Activated naive CD8-positive, alpha-beta T cell treated with anti-CD3 and anti-CD28 coated beads for 36 hours (primary cell): ENCODE measurements at regions not wholly inside any gene's neighbourhood (a gene's known extent, or its start where the extent isn't known, plus 50 kb on each side); places are given as distances from the start of the nearest gene placed in this dataset.
"Not testable (repeated sequence)": the region's sequence is repeated elsewhere in the genome, so short reads cannot be mapped to it uniquely, and the experiment has no call there.

Source experiments
- DNase-seq: peaks from one replicate; pipeline ENCODE4 v3.0.0; 2021
- H3K27ac Mint-ChIP-seq: one replicate; pipeline ENCODE4 v1.8.0; 2022; ENCODE audit warnings: mild to moderate bottlenecking, moderate library complexity, mixed read lengths
- H3K27me3 Mint-ChIP-seq: one replicate; pipeline ENCODE4 v1.8.0; 2022; ENCODE audit warnings: mild to moderate bottlenecking, mixed read lengths
- H3K36me3 Mint-ChIP-seq: one replicate; pipeline ENCODE4 v1.8.0; 2021; ENCODE audit warnings: mild to moderate bottlenecking, mixed read lengths
- H3K4me1 Mint-ChIP-seq: one replicate; pipeline ENCODE4 v1.8.0; 2021; ENCODE audit warnings: mixed read lengths
- H3K4me3 Mint-ChIP-seq: one replicate; pipeline ENCODE4 v1.8.0; 2022; ENCODE audit warnings: mild to moderate bottlenecking, moderate library complexity, mixed read lengths
- H3K9me3 Mint-ChIP-seq: one replicate; pipeline ENCODE4 v1.8.0; 2022; ENCODE audit warnings: mixed read lengths

DNA sequence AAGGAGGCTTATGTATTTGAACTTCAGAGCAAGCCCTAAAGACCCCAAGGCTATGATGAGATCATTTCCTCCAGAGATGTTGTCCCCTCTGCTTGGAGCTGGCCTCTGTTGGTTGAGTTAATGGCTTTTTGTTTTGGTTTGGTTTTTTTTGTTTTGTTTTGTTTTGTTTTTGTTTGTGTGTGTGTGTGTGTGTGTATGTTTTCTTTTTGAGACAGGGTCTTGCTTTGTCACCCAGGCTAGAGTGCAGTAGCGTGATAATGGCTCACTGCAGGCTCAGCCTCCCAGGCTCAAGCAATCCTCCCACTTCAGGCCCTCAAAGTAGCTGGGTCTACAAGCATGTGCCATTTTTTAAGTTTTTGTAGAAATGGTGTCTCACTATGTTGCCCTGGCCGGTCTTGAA, 1076.2 kb downstream of the UQCRFS1 start:
- Mint-ChIP-seq H3K27ac (no peak overlapping the region), H3K4me3 (no peak overlapping the region), H3K36me3 (no peaks in the 10 kb centered on the region), H3K4me1 (no peaks in the 10 kb centered on the region), H3K27me3 (no peaks in the 10 kb centered on the region), H3K9me3 (peaks cover 11% of the 10 kb centered on the region)
- no peak for DNase-seq

DNA sequence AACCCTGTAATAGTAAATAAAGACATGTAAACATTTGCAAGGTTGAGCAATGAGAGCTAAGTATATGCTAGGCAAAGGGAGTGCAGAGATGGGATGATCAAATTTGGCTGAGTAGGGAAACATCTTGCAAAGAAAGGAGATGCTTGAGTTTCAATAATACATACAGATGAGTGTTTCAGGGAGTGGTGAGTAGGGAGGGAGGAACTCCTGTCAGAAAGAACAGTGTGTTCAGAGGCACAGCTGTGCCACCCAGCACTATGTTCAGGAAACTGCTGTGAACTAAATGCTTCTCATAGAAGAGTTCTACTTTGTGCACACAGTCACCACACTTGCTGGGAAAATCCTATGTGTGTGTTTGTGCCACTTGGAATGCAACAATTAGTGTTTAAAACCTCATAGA, 1077.1 kb downstream of the UQCRFS1 start:
- no peak overlapping the region for H3K27ac Mint-ChIP-seq
- no peak for DNase-seq
- no peaks in the 10 kb centered on the region for H3K27me3 Mint-ChIP-seq
- no peaks in the 10 kb centered on the region for H3K36me3 Mint-ChIP-seq
- H3K4me1 Mint-ChIP-seq: no peaks in the 10 kb centered on the region
- no peak overlapping the region for H3K4me3 Mint-ChIP-seq
- peaks cover 8% of the 10 kb centered on the region for H3K9me3 Mint-ChIP-seq

DNA sequence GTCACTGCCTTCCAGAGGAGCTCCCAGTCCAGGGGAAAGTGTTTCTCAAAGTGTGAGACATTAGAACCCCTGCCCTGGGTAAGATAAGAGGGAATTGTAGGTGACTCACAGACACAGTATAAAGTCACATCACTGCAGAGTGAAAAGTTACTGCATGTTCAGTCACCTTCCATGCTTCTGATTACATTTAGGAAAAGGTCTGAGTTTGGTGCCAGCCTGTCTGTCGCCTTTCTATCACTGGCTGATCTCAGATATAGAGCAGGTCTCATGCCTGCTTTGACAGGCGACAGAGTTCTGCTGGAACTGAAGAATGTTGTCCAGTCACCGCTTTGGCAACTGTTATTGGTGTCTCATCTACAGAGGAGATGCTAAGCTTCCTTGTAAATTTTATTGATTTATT, 1078.6 kb downstream of the UQCRFS1 start:
- Mint-ChIP-seq H3K4me1 (no peaks in the 10 kb centered on the region), H3K4me3 (no peak overlapping the region), H3K9me3 (peaks cover 3% of the 10 kb centered on the region), H3K27ac (no peak overlapping the region), H3K36me3 (no peaks in the 10 kb centered on the region), H3K27me3 (no peaks in the 10 kb centered on the region)
- no peak for DNase-seq

DNA sequence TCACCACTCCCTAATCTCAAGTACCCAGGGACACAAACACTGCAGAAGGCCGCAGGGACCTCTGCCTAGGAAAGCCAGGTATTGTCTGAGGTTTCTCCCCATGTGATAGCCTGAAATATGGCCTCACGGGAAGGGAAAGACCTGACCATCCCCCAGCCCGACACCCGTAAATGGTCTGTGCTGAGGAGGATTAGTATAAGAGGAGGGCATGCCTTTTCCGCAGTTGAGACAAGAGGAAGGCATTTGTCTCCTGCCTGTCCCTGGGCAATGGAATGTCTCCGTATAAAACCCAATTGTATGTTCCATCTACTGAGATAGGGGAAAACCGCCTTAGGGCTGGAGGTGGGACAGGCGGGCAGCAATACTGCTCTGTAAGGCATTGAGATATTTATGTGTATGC, 1082.1 kb downstream of the UQCRFS1 start:
- not testable (repeated sequence) for H3K36me3 Mint-ChIP-seq

DNA sequence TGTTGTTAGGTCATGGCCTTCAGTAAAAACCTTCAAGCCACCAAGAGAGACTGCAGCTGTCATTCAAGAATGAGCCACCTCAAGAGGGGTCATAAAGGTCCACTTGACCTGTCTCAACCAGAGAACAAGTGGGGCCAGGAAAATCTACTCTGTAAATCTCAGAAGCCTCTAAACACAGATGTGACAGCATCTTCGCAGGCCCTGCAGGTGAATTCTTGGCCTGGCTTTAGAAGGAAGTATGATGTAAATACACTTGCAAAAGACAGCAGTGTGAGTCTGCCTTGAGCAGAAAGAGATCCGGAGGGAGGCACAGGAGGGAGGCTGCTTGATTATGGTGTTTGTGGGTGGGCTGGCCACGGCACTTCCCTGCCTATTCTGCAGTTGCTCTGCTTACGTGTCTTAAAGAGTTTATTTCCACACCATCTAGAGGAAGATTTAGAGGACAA, 1082.9 kb downstream of the UQCRFS1 start:
- no peak overlapping the region for H3K4me3 Mint-ChIP-seq
- no peaks in the 10 kb centered on the region for H3K27me3 Mint-ChIP-seq
- H3K4me1 Mint-ChIP-seq: no peaks in the 10 kb centered on the region
- H3K27ac Mint-ChIP-seq: no peak overlapping the region
- H3K36me3 Mint-ChIP-seq: no peaks in the 10 kb centered on the region
- no peaks in the 10 kb centered on the region for H3K9me3 Mint-ChIP-seq
- DNase-seq: no peak

More for the DNA sequence above, 1082.1 kb downstream of the UQCRFS1 start:
- not testable (repeated sequence) for DNase-seq, H3K9me3 Mint-ChIP-seq, H3K27me3 Mint-ChIP-seq, H3K27ac Mint-ChIP-seq, H3K4me1 Mint-ChIP-seq, H3K4me3 Mint-ChIP-seq

DNA sequence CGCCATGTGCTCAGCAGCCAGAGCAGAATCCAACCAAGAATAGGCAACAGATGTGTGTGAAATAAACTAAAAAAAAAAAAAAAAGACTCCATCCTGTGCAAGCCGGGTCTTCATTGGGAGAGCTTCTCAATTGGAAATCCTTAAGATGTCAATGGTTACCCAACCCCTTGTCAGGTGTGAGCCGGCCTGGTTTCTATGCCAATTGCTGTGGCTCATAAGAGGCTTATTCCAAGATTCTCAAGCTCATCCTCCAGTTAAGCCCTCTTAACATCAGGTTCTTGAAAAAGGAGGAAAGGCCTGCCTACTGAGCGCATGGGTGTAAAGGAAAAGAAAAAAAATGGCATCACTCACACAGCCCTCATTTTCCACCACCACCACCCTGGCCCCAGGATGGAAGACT, 1084.6 kb downstream of the UQCRFS1 start:
- Mint-ChIP-seq H3K4me1 (no peaks in the 10 kb centered on the region), H3K9me3 (no peaks in the 10 kb centered on the region), H3K27ac (no peak overlapping the region)

DNA sequence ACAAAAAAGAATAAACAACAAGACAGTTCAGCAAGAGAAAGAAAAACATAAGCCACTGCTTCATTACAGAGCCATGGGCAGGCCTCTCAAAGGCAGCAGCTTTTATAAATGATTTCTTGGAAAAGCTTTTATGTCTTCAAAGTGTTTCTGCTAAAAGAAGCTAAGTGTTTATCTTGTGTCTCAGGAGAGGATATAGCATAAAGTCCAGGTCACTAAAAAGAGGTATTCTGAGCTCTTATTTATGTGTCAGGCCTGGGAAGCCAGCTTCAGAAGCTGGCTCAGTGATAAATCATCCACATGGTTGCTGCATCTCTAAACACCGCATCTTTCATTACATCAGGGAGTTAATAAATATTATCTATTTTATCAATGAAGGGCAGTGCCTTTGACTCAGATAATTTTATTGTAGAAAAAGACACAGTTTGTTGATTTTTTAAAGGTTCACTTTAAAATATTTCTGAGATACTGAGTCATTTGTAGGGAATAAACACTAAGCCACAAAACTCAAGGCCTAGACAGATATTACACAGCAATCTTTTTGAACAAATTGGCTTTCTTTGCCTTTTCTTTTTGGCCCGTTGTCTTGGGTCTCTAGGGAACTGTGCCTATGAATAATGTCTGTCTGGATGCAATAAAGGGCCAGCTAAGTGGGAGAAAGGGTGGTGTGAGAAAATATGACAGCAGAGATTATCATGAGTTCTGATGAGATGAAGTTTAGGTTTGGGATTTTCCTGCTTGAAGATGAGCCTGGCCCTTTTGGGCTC, 1086.6 kb downstream of the UQCRFS1 start:
- Mint-ChIP-seq H3K36me3 (no peaks in the 10 kb centered on the region), H3K27ac (no peak overlapping the region), H3K4me3 (no peak overlapping the region), H3K9me3 (no peaks in the 10 kb centered on the region), H3K27me3 (no peaks in the 10 kb centered on the region), H3K4me1 (no peaks in the 10 kb centered on the region)
- DNase-seq: no peak

More for the DNA sequence above, 1084.6 kb downstream of the UQCRFS1 start:
- Mint-ChIP-seq H3K36me3 (no peaks in the 10 kb centered on the region), H3K27me3 (no peaks in the 10 kb centered on the region), H3K4me3 (no peak overlapping the region)
- no peak for DNase-seq

DNA sequence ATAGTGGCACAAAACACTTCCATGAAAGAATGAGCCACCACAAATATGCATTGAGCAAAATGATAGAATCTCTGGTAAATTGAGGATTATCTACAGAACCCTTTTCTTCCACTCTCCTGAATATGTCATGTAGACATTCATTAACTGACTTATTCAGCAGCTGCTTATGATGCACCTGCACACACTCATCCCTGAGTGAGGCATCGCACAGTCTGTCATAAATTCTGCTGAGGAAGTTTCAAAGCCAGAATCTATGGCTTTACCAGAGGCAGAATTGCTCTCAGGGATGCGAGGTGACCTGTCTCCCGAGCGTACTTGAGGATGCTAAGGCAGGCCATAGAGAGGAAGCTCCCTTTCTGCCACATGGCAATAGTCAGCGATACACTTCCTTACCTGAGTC, 1090.2 kb downstream of the UQCRFS1 start:
- Mint-ChIP-seq H3K4me1 (no peaks in the 10 kb centered on the region), H3K9me3 (no peaks in the 10 kb centered on the region), H3K27ac (no peak overlapping the region), H3K4me3 (no peak overlapping the region), H3K27me3 (no peaks in the 10 kb centered on the region), H3K36me3 (no peaks in the 10 kb centered on the region)
- DNase-seq: no peak

DNA sequence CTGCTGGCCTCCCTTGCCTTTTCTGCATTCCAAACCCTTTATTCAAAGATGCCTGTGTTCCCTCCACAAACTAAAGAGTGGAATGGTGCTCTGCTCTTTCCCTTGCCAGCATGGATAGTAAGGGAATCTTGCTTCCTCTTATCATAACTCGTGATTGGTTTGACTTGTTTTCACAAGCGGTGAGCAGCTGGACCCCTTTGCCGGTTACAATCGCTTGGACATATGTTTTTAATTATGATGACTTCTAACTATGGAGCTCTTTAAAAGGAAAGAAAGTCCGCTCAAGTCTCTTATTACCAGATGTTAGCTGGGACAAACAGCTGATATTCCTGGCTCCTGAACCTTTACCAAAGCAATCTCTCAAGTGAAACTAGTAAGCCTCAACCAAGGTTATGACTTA, 1094.7 kb downstream of the UQCRFS1 start:
- DNase-seq: no peak

DNA sequence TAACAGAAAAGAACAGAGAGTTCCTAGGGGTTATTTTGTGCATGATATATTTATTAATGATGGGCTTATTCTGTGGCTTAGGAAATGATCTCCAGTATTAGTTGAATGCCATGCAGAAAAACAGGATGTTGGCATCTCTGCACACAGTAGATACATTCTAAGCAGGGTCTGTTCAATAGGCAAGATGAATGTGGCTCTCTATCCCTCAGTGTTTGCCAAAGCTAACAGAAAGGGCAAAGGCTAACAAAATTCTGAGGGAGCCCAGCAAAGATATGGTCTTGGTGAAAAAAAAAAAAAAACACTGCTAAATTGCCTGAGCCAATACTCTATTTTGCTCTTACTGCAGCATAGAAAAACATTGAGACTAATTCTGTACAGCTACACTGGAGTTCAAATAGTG, 1095.8 kb downstream of the UQCRFS1 start:
- Mint-ChIP-seq H3K4me3 (no peak overlapping the region), H3K36me3 (no peaks in the 10 kb centered on the region), H3K27ac (no peak overlapping the region), H3K27me3 (no peaks in the 10 kb centered on the region), H3K4me1 (no peaks in the 10 kb centered on the region), H3K9me3 (peaks cover 14% of the 10 kb centered on the region)
- DNase-seq: no peak

More for the DNA sequence above, 1094.7 kb downstream of the UQCRFS1 start:
- Mint-ChIP-seq H3K36me3 (no peaks in the 10 kb centered on the region), H3K9me3 (peaks cover 14% of the 10 kb centered on the region), H3K27ac (no peak overlapping the region), H3K27me3 (no peaks in the 10 kb centered on the region), H3K4me3 (no peak overlapping the region), H3K4me1 (no peaks in the 10 kb centered on the region)

DNA sequence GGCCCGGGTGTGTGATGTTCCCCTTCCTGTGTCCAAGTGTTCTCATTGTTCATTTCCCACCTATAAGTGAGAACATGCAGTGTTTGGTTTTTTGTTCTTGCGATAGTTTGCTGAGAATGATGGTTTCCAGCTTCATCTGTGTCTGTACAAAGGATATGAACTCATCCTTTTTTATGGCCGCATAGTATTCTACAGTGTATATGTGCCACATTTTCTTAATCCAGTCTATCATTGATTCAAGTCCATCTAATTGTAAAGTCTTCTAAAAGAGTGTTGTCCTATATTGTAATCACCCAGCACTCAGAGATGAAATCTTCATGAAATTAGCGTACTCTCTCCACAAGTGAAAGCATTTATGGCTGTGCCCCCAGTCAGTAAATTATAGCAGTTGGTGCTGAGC, 1096.6 kb downstream of the UQCRFS1 start:
- H3K27me3 Mint-ChIP-seq, H3K4me1 Mint-ChIP-seq, H3K4me3 Mint-ChIP-seq, H3K27ac Mint-ChIP-seq, H3K36me3 Mint-ChIP-seq, DNase-seq: not testable (repeated sequence)
- H3K9me3 Mint-ChIP-seq: peaks cover 14% of the 10 kb centered on the region

DNA sequence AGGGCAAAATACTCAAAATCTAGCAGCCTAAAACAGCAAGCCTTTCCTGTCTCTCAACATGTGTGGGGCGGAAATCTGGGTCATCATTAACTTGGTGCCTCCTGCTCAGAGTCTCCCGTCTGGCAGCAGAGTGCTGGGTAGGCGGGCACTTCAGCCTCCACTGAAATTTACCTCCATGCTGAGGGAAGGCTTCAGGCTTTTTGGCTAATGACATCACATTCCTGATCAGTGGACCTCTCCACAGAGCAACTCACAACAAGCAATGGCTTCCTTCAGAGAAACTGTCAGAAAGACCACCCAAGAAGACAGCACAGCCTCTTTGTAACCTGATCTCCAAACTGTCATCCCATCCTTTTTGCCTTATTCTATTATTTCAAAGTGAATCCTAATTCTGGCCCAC, 1109.0 kb downstream of the UQCRFS1 start:
- Mint-ChIP-seq H3K36me3 (no peaks in the 10 kb centered on the region), H3K4me3 (no peak overlapping the region), H3K27ac (no peak overlapping the region)

DNA sequence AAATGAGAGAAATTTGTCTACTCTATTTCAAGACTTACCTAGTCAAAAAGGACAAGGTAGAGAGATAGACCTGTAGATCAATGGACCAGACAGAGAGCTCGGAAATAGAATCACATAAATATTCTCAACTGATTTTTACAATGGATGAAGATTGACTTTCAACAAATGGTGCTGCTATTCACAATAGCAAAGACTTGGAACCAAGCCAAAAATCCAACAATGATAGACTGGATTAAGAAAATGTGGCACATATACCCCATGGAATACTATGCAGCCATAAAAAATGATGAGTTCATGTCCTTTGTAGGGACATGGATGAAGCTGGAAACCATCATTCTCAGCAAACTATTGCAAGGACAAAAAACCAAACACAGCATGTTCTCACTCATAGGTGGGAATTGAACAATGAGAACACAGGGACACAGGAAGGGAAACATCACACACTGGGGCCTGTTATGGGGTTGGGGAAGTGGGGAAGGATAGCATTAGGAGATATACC, 1128.2 kb downstream of the UQCRFS1 start:
- not testable (repeated sequence) for H3K36me3 Mint-ChIP-seq, H3K4me3 Mint-ChIP-seq, H3K27ac Mint-ChIP-seq, H3K4me1 Mint-ChIP-seq, DNase-seq, H3K27me3 Mint-ChIP-seq
- H3K9me3 Mint-ChIP-seq: peaks cover 12% of the 10 kb centered on the region

More for the DNA sequence above, 1109.0 kb downstream of the UQCRFS1 start:
- Mint-ChIP-seq H3K4me1 (no peaks in the 10 kb centered on the region), H3K9me3 (peaks cover 9% of the 10 kb centered on the region), H3K27me3 (no peaks in the 10 kb centered on the region)
- DNase-seq: no peak

DNA sequence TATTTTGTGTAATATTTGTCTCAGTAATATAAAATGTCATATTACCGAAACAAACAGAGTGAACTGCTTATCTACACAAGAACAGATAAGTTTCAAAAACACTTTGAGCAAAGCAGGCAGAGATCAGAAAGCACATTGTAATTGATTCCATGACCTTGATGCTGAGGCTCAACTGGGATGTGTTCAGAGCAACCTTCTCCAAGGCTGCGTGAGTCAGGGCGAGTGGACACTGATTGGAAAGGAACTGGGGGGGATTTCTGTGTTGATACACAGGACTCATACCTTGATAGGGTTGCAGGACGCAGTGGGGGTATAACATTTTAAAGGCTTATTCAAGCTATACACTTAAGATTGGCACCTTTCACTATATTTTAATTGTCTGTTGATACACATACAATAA, 1136.3 kb downstream of the UQCRFS1 start:
- Mint-ChIP-seq H3K4me3 (no peak overlapping the region), H3K4me1 (no peaks in the 10 kb centered on the region), H3K9me3 (peaks cover 4% of the 10 kb centered on the region), H3K27ac (no peak overlapping the region), H3K27me3 (peaks cover 3% of the 10 kb centered on the region), H3K36me3 (no peaks in the 10 kb centered on the region)
- no peak for DNase-seq

DNA sequence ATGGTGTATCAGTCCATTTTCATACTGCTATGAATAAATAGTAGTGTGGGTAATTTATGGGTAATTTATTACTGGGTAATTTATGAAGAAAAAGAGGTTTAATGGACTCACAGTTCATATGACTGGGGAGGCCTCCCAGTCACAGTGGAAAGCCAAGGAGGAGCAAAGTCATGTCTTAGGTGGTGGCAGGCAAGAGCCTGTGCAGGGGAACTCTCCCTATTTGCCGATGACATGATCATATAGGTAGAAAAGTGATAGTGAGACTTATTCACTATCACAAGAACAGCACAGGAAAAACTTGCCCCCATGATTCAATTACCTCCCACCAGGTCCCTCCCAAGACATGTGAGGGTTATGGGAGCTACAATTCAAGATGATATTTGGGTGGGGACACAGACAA, 1137.7 kb downstream of the UQCRFS1 start:
- Mint-ChIP-seq H3K4me3 (no peak overlapping the region), H3K27ac (no peak overlapping the region), H3K9me3 (peaks cover 1% of the 10 kb centered on the region), H3K27me3 (peaks cover 3% of the 10 kb centered on the region), H3K4me1 (no peaks in the 10 kb centered on the region), H3K36me3 (no peaks in the 10 kb centered on the region)
- DNase-seq: no peak

DNA sequence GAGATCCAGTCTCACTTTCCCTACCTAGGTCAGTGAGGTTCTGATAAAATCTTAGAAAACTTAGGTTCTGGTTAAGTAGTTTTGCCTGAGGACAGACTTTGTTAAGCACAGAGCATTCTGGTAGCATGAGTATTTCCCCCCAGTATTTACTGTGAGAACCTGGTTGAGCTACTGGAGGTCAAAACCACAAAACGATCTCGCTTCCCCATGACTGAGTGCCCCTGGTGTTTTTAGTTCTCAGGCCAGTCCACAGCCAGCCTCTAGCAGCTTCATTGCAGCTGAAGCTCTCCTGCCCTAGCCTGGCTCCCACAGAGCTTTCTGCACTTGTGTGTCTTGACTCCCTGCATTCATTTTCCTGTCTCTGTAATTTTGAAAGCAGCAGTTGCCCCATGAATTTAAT, 1138.2 kb downstream of the UQCRFS1 start:
- peaks cover 3% of the 10 kb centered on the region for H3K27me3 Mint-ChIP-seq
- H3K27ac Mint-ChIP-seq: no peak overlapping the region
- no peaks in the 10 kb centered on the region for H3K4me1 Mint-ChIP-seq
- no peak for DNase-seq
- no peaks in the 10 kb centered on the region for H3K36me3 Mint-ChIP-seq
- no peak overlapping the region for H3K4me3 Mint-ChIP-seq
- no peaks in the 10 kb centered on the region for H3K9me3 Mint-ChIP-seq
